ENCODE measurements at regions not wholly inside any gene's neighbourhood (a gene's known extent, or its start where the extent isn't known, plus 50 kb on each side); places are given as distances from the start of the nearest gene placed in this dataset.

- no peak for ATAC-seq (ENCODE audit: low read depth)
- no peak for TF ChIP-seq CTCF (IDR thresholded peaks at IDR 0.05; ENCODE audit: poor library complexity, severe bottlenecking)
- Histone ChIP-seq H3K9me3 (ENCODE audit: severe bottlenecking) (no peaks in the 10 kb centered on the region), H3K36me3 (ENCODE audit: low read depth) (peaks cover 15% of the 10 kb centered on the region), H3K4me3 (ENCODE audit: severe bottlenecking) (no peak overlapping the region), H3K27me3 (ENCODE audit: insufficient read depth, poor library complexity, severe bottlenecking) (no peaks in the 10 kb centered on the region), H3K4me1 (ENCODE audit: insufficient read depth, poor library complexity, severe bottlenecking) (no peaks in the 10 kb centered on the region), H3K27ac (ENCODE audit: poor library complexity, severe bottlenecking) (no peak overlapping the region)
- no peak for DNase-seq (ENCODE audit: low spot score)
Observed at GRCh38 chr19:28715157-28715556, 497.8 kb downstream of the UQCRFS1 start.

- H3K9me3 ChIP-seq (ENCODE audit: severe bottlenecking) = no peaks in the 10 kb centered on the region
- H3K36me3 ChIP-seq (ENCODE audit: low read depth) = peaks cover 10% of the 10 kb centered on the region
- no peaks in the 10 kb centered on the region for H3K27me3 ChIP-seq (ENCODE audit: insufficient read depth, poor library complexity, severe bottlenecking)
- DNase-seq (ENCODE audit: low spot score) (no peak), ATAC-seq (ENCODE audit: low read depth) (no peak)
- TF ChIP-seq CTCF (IDR thresholded peaks at IDR 0.05; ENCODE audit: poor library complexity, severe bottlenecking) = no peak
- H3K27ac ChIP-seq (ENCODE audit: poor library complexity, severe bottlenecking) = no peak overlapping the region
- H3K4me3 ChIP-seq (ENCODE audit: severe bottlenecking) = no peak overlapping the region
- H3K4me1 ChIP-seq (ENCODE audit: insufficient read depth, poor library complexity, severe bottlenecking) = peaks cover 6% of the 10 kb centered on the region
Observed at GRCh38 chr19:28711411-28711810, 501.5 kb downstream of the UQCRFS1 start.

- TF ChIP-seq CTCF (IDR thresholded peaks at IDR 0.05; ENCODE audit: poor library complexity, severe bottlenecking) = peak; percentile 72
- peaks cover 17% of the 10 kb centered on the region for H3K4me1 ChIP-seq (ENCODE audit: insufficient read depth, poor library complexity, severe bottlenecking)
- no peak overlapping the region for H3K4me3 ChIP-seq (ENCODE audit: severe bottlenecking)
- no peak overlapping the region for H3K27ac ChIP-seq (ENCODE audit: poor library complexity, severe bottlenecking)
- ATAC-seq (ENCODE audit: low read depth) = peak; percentile 74
- no peaks in the 10 kb centered on the region for H3K9me3 ChIP-seq (ENCODE audit: severe bottlenecking)
- DNase-seq (ENCODE audit: low spot score) = no peak
- no peaks in the 10 kb centered on the region for H3K27me3 ChIP-seq (ENCODE audit: insufficient read depth, poor library complexity, severe bottlenecking)
- H3K36me3 ChIP-seq (ENCODE audit: low read depth) = peaks cover 10% of the 10 kb centered on the region
Observed at GRCh38 chr19:28710278-28710677, 502.7 kb downstream of the UQCRFS1 start.

- Histone ChIP-seq H3K9me3 (ENCODE audit: severe bottlenecking) (no peaks in the 10 kb centered on the region), H3K36me3 (ENCODE audit: low read depth) (peaks cover 10% of the 10 kb centered on the region), H3K4me1 (ENCODE audit: insufficient read depth, poor library complexity, severe bottlenecking) (peaks cover 32% of the 10 kb centered on the region), H3K4me3 (ENCODE audit: severe bottlenecking) (no peak overlapping the region), H3K27me3 (ENCODE audit: insufficient read depth, poor library complexity, severe bottlenecking) (no peaks in the 10 kb centered on the region), H3K27ac (ENCODE audit: poor library complexity, severe bottlenecking) (no peak overlapping the region)
- no peak for TF ChIP-seq CTCF (IDR thresholded peaks at IDR 0.05; ENCODE audit: poor library complexity, severe bottlenecking)
- DNase-seq (ENCODE audit: low spot score) (no peak), ATAC-seq (ENCODE audit: low read depth) (no peak)
Observed at GRCh38 chr19:28706693-28707092, 506.3 kb downstream of the UQCRFS1 start.

- no peak for DNase-seq (ENCODE audit: low spot score)
- peaks cover under 1% of the 10 kb centered on the region for H3K36me3 ChIP-seq (ENCODE audit: low read depth)
- H3K27me3 ChIP-seq (ENCODE audit: insufficient read depth, poor library complexity, severe bottlenecking) = no peaks in the 10 kb centered on the region
- peak; percentile 75 for TF ChIP-seq CTCF (IDR thresholded peaks at IDR 0.05; ENCODE audit: poor library complexity, severe bottlenecking)
- H3K4me3 ChIP-seq (ENCODE audit: severe bottlenecking) = no peak overlapping the region
- H3K4me1 ChIP-seq (ENCODE audit: insufficient read depth, poor library complexity, severe bottlenecking) = peaks cover 42% of the 10 kb centered on the region
- H3K27ac ChIP-seq (ENCODE audit: poor library complexity, severe bottlenecking) = peak overlapping the region; percentile 69
- H3K9me3 ChIP-seq (ENCODE audit: severe bottlenecking) = no peaks in the 10 kb centered on the region
- peak; percentile 97 for ATAC-seq (ENCODE audit: low read depth)
Observed at GRCh38 chr19:28705008-28705407, 507.9 kb downstream of the UQCRFS1 start.
